ENCODE measurements at regions not wholly inside any gene's neighbourhood (a gene's known extent, or its start where the extent isn't known, plus 50 kb on each side); places are given as distances from the start of the nearest gene placed in this dataset.

DNA sequence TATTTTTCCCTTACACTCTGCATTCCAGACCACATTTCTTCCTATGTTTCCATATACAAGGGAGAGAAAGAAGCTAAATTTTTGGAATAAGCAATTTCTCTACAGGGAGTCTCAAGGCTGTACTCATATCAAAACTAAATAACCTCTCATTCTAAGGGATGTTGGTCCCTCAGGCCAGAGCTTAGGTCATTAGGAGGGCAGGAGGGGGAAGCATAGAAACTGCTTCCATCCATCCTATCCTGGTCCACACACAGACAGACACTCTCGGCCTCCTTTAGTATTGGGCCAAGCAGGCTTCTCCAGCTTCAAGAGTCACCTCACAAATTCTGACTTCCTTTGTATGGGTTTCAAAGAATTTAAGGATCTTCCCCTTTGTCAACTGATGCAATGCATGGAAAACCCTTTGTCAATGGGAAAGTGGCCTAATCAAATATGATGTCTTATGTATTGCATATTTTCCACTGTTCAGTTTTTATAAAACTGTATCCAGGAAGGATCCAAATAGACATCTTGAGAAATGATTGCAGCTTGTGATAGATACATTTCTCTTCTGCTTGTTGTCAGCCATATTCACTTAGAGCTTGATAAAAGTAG, 140.7 kb upstream of the RARB start:
- CTCF ChIA-PET: no interaction called here
- no peak overlapping the region for H3K4me3 ChIP-seq
- no peaks in the 10 kb centered on the region for H3K9me3 ChIP-seq
- FAIRE-seq (no peak), ATAC-seq (no peak), DNase-seq (ENCODE audit: low read depth in 1 of 2, low spot score in 1 of 2) (no peak)
- 79% methylated on average over 1 of the region's 1 CpG for WGBS (ENCODE audit: missing lambda C conversion rate)
- no peak overlapping the region for H3K4me2 ChIP-seq
- POLR2A ChIA-PET: no interaction called here
- TF ChIP-seq, protein P1, sequence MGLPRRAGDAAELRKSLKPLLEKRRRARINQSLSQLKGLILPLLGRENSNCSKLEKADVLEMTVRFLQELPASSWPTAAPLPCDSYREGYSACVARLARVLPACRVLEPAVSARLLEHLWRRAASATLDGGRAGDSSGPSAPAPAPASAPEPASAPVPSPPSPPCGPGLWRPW (IDR thresholded peaks at IDR 0.05): no peak
- TF ChIP-seq FOSB (CRISPR knock-in tag; IDR thresholded peaks at IDR 0.05): no peak
- H3K4me1 ChIP-seq: peaks cover 20% of the 10 kb centered on the region
- H3K27ac ChIP-seq: no peak overlapping the region

DNA sequence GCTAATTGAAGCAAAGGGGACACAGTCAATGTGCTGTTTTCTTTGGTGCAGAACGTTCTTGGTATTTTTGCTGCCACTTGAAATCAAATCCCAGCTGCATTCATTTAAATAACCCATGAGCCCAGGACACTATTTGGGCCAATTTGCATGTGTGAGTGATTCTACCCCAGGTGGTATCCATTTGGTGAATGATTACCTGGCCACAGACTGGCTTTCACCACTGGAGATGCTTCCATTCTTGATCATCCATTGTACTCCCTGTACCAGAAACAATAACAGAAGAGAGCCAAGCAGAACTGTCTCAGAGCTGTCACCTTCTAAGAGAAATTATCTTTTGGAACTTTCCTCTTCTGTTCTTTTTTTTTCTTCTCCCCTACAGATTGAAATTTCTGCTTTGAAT, 139.7 kb upstream of the RARB start:
- ChIA-PET POLR2A (no interaction called here), CTCF (no interaction called here)
- H3K4me2 ChIP-seq: no peak overlapping the region
- WGBS (ENCODE audit: missing lambda C conversion rate): 33% methylated on average over 1 of the region's 1 CpG
- DNase-seq (ENCODE audit: low read depth in 1 of 2, low spot score in 1 of 2) (no peak), ATAC-seq (no peak), FAIRE-seq (no peak)
- TF ChIP-seq RCOR1 (IDR thresholded peaks at IDR 0.05; ENCODE audit: low read depth, low read length) (no peak), ZSCAN20 (CRISPR knock-in tag; IDR thresholded peaks at IDR 0.05) (no peak), JUNB (IDR thresholded peaks at IDR 0.05) (no peak), ZFP36 (IDR thresholded peaks at IDR 0.05; ENCODE audit: borderline replicate concordance, partially characterized antibody) (no peak), CBX2 (IDR thresholded peaks at IDR 0.05; ENCODE audit: borderline replicate concordance, low read depth) (no peak), CHD2 (IDR thresholded peaks at IDR 0.05; ENCODE audit: low read length, partially characterized antibody) (no peak), MAFK (IDR thresholded peaks at IDR 0.05; ENCODE audit: partially characterized antibody) (no peak), EP300 (IDR thresholded peaks at IDR 0.05) (no peak), PHF8 (IDR thresholded peaks at IDR 0.05; ENCODE audit: borderline replicate concordance, low read depth) (no peak), JUN (IDR thresholded peaks at IDR 0.05) (no peak), ESRRA (IDR thresholded peaks at IDR 0.05; ENCODE audit: borderline replicate concordance, low read length) (no peak), CBX8 (IDR thresholded peaks at IDR 0.05) (no peak), TFCP2L1 (CRISPR knock-in tag; IDR thresholded peaks at IDR 0.05) (no peak)
- no peaks in the 10 kb centered on the region for H3K9me3 ChIP-seq
- no peak overlapping the region for H3K4me3 ChIP-seq
- H3K4me1 ChIP-seq: peaks cover 20% of the 10 kb centered on the region
- no peak overlapping the region for H3K27ac ChIP-seq

DNA sequence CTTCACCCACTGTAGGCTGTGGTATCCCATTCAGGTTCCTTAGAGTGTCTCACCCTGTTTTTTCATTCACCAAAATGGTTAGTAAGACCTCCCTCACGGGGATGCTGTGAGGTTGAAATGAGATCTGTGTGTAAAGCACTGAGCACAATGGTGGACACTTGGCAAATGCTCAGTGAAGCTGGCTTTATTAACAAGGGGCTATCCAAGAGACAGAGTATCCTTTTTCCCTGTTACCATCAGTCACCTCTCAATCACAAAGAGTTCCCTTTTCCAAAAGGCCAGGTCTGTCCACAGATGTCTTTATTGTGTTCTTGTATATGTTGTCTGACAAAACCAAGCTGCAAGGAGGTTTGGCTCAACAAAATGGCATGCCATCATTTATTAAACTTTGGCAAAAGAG, 138.9 kb upstream of the RARB start:
- Histone ChIP-seq H3K4me2 (no peak overlapping the region), H3K9me3 (no peaks in the 10 kb centered on the region), H3K4me1 (peaks cover 23% of the 10 kb centered on the region), H3K27ac (no peak overlapping the region), H3K4me3 (no peak overlapping the region)
- DNase-seq (ENCODE audit: low read depth in 1 of 2, low spot score in 1 of 2): no peak
- FAIRE-seq: no peak
- ChIA-PET CTCF (interaction anchor here (0.9 kb wide), 1 partner anchor 12 kb away, joined by 3 read pairs; no protein-coding TSS in a partner anchor), POLR2A (no interaction called here)
- WGBS (ENCODE audit: missing lambda C conversion rate): 11% methylated on average over 1 of the region's 1 CpG
- ATAC-seq: no peak
- no peak for TF ChIP-seq PHF8 (IDR thresholded peaks at IDR 0.05; ENCODE audit: borderline replicate concordance, low read depth)
- TF ChIP-seq, protein P2, sequence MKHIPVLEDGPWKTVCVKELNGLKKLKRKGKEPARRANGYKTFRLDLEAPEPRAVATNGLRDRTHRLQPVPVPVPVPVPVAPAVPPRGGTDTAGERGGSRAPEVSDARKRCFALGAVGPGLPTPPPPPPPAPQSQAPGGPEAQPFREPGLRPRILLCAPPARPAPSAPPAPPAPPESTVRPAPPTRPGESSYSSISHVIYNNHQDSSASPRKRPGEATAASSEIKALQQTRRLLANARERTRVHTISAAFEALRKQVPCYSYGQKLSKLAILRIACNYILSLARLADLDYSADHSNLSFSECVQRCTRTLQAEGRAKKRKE (CRISPR knock-in tag; IDR thresholded peaks at IDR 0.05; ENCODE audit: low read depth): no peak
- no peak for TF ChIP-seq RFX5 (IDR thresholded peaks at IDR 0.05)
- TF ChIP-seq FOXS1 (CRISPR knock-in tag; IDR thresholded peaks at IDR 0.05): no peak
- no peak for TF ChIP-seq KDM5A (IDR thresholded peaks at IDR 0.05)
- TF ChIP-seq, protein P3, sequence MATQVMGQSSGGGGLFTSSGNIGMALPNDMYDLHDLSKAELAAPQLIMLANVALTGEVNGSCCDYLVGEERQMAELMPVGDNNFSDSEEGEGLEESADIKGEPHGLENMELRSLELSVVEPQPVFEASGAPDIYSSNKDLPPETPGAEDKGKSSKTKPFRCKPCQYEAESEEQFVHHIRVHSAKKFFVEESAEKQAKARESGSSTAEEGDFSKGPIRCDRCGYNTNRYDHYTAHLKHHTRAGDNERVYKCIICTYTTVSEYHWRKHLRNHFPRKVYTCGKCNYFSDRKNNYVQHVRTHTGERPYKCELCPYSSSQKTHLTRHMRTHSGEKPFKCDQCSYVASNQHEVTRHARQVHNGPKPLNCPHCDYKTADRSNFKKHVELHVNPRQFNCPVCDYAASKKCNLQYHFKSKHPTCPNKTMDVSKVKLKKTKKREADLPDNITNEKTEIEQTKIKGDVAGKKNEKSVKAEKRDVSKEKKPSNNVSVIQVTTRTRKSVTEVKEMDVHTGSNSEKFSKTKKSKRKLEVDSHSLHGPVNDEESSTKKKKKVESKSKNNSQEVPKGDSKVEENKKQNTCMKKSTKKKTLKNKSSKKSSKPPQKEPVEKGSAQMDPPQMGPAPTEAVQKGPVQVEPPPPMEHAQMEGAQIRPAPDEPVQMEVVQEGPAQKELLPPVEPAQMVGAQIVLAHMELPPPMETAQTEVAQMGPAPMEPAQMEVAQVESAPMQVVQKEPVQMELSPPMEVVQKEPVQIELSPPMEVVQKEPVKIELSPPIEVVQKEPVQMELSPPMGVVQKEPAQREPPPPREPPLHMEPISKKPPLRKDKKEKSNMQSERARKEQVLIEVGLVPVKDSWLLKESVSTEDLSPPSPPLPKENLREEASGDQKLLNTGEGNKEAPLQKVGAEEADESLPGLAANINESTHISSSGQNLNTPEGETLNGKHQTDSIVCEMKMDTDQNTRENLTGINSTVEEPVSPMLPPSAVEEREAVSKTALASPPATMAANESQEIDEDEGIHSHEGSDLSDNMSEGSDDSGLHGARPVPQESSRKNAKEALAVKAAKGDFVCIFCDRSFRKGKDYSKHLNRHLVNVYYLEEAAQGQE (IDR thresholded peaks at IDR 0.05): no peak
- TF ChIP-seq JUN (IDR thresholded peaks at IDR 0.05): no peak
- TF ChIP-seq, protein P4, sequence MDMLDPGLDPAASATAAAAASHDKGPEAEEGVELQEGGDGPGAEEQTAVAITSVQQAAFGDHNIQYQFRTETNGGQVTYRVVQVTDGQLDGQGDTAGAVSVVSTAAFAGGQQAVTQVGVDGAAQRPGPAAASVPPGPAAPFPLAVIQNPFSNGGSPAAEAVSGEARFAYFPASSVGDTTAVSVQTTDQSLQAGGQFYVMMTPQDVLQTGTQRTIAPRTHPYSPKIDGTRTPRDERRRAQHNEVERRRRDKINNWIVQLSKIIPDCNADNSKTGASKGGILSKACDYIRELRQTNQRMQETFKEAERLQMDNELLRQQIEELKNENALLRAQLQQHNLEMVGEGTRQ (IDR thresholded peaks at IDR 0.05): no peak
- no peak for TF ChIP-seq NR3C1 (IDR thresholded peaks at IDR 0.05)
- TF ChIP-seq, protein P5, sequence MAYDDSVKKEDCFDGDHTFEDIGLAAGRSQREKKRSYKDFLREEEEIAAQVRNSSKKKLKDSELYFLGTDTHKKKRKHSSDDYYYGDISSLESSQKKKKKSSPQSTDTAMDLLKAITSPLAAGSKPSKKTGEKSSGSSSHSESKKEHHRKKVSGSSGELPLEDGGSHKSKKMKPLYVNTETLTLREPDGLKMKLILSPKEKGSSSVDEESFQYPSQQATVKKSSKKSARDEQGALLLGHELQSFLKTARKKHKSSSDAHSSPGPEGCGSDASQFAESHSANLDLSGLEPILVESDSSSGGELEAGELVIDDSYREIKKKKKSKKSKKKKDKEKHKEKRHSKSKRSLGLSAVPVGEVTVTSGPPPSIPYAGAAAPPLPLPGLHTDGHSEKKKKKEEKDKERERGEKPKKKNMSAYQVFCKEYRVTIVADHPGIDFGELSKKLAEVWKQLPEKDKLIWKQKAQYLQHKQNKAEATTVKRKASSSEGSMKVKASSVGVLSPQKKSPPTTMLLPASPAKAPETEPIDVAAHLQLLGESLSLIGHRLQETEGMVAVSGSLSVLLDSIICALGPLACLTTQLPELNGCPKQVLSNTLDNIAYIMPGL (CRISPR knock-in tag; IDR thresholded peaks at IDR 0.05; ENCODE audit: borderline replicate concordance): no peak
- TF ChIP-seq POLR2AphosphoS2 (conservative IDR thresholded peaks at IDR 0.05; ENCODE audit: low read length): no peak
